ENCODE measurements at regions not wholly inside any gene's neighbourhood (a gene's known extent, or its start where the extent isn't known, plus 50 kb on each side); places are given as distances from the start of the nearest gene placed in this dataset.
A peak's percentile ranks its signal among the peaks of the same experiment; 100 is the strongest.

GRCh38 chr12:115767916-115768315 is 509.6 kb downstream of the MED13L start:
- Histone ChIP-seq H3K79me2 (ENCODE audit: low read length) (no peaks in the 10 kb centered on the region), H3F3A (ENCODE audit: low read length, unreplicated experiment) (no peaks in the 10 kb centered on the region), H3K27me3 (ENCODE audit: low read length) (no peaks in the 10 kb centered on the region), H4K20me1 (ENCODE audit: low read length) (no peaks in the 10 kb centered on the region), H3K9me2 (replicated peaks; ENCODE audit: low read length) (no peaks in the 10 kb centered on the region), H3K9me3 (ENCODE audit: low read length) (no peaks in the 10 kb centered on the region), H3K4me3 (ENCODE audit: low read length) (no peak overlapping the region), H3K36me3 (ENCODE audit: low read depth, low read length) (no peaks in the 10 kb centered on the region), H3K4me2 (ENCODE audit: low read length) (no peak overlapping the region), H3K4me1 (ENCODE audit: insufficient read depth, low read length) (no peaks in the 10 kb centered on the region), H2AFZ (ENCODE audit: low read length) (no peak overlapping the region), H3K9ac (ENCODE audit: low read length) (no peak overlapping the region), H3K27ac (ENCODE audit: low read length) (no peak overlapping the region)
- intact Hi-C loops (cut with micrococcal nuclease): no loop called here
- ChIA-PET POLR2A (ENCODE audit: unreplicated experiment) (no interaction called here), CTCF (no interaction called here)
- BruUV-seq (replicated peaks): no TSS peak
- no peak for TF ChIP-seq EZH2phosphoT487 (IDR thresholded peaks at IDR 0.05; ENCODE audit: borderline replicate concordance, low read length)
- TF ChIP-seq CTCF (conservative IDR thresholded peaks at IDR 0.05; ENCODE audit: low read depth, low read length): no peak
- no peak for TF ChIP-seq EZH2 (IDR thresholded peaks at IDR 0.05; ENCODE audit: low read length, unreplicated experiment)
- no peak for DNase-seq
- ATAC-seq: no peak

- Histone ChIP-seq H3K27me3 (ENCODE audit: low read length) (peaks cover 27% of the 10 kb centered on the region), H4K20me1 (ENCODE audit: low read length) (no peaks in the 10 kb centered on the region), H3K9me2 (replicated peaks; ENCODE audit: low read length) (no peaks in the 10 kb centered on the region), H2AFZ (ENCODE audit: low read length) (no peak overlapping the region), H3K36me3 (ENCODE audit: low read depth, low read length) (no peaks in the 10 kb centered on the region), H3K9ac (ENCODE audit: low read length) (no peak overlapping the region), H3K9me3 (ENCODE audit: low read length) (no peaks in the 10 kb centered on the region), H3F3A (ENCODE audit: low read length, unreplicated experiment) (no peaks in the 10 kb centered on the region), H3K4me3 (ENCODE audit: low read length) (no peak overlapping the region), H3K4me2 (ENCODE audit: low read length) (no peak overlapping the region), H3K4me1 (ENCODE audit: insufficient read depth, low read length) (no peaks in the 10 kb centered on the region), H3K27ac (ENCODE audit: low read length) (no peak overlapping the region), H3K79me2 (ENCODE audit: low read length) (no peaks in the 10 kb centered on the region)
- ChIA-PET POLR2A (ENCODE audit: unreplicated experiment) (no interaction called here), CTCF (interaction anchor here (0.6 to 0.7 kb wide), 2 partner anchors 151 to 1818 kb away, joined by 3 to 10 read pairs; no protein-coding TSS in a partner anchor)
- intact Hi-C loops (cut with micrococcal nuclease): no loop called here
- TF ChIP-seq EZH2 (IDR thresholded peaks at IDR 0.05; ENCODE audit: low read length, unreplicated experiment): no peak
- TF ChIP-seq CTCF (conservative IDR thresholded peaks at IDR 0.05; ENCODE audit: low read depth, low read length): no peak
- no peak for TF ChIP-seq EZH2phosphoT487 (IDR thresholded peaks at IDR 0.05; ENCODE audit: borderline replicate concordance, low read length)
- DNase-seq (peak; percentile 21), ATAC-seq (peak; percentile 66)
- no TSS peak for BruUV-seq (replicated peaks)
Observed at GRCh38 chr12:115763982-115764621, 513.4 kb downstream of the MED13L start.

- Histone ChIP-seq H3K9ac (ENCODE audit: low read length) (no peak overlapping the region), H3K79me2 (ENCODE audit: low read length) (no peaks in the 10 kb centered on the region), H3K9me2 (replicated peaks; ENCODE audit: low read length) (no peaks in the 10 kb centered on the region), H3K36me3 (ENCODE audit: low read depth, low read length) (no peaks in the 10 kb centered on the region), H3K27me3 (ENCODE audit: low read length) (peaks cover 34% of the 10 kb centered on the region), H4K20me1 (ENCODE audit: low read length) (no peaks in the 10 kb centered on the region), H3K9me3 (ENCODE audit: low read length) (no peaks in the 10 kb centered on the region), H3K27ac (ENCODE audit: low read length) (no peak overlapping the region), H3K4me3 (ENCODE audit: low read length) (no peak overlapping the region), H2AFZ (ENCODE audit: low read length) (no peak overlapping the region), H3K4me2 (ENCODE audit: low read length) (no peak overlapping the region), H3F3A (ENCODE audit: low read length, unreplicated experiment) (no peaks in the 10 kb centered on the region), H3K4me1 (ENCODE audit: insufficient read depth, low read length) (no peaks in the 10 kb centered on the region)
- DNase-seq (peak; percentile 49), ATAC-seq (peak; percentile 79)
- POLR2A ChIA-PET (ENCODE audit: unreplicated experiment): interaction anchor here (0.6 kb wide), 1 partner anchor 1253 kb away, joined by 13 read pairs; no protein-coding TSS in a partner anchor
- BruUV-seq (replicated peaks): no TSS peak
- CTCF ChIA-PET: interaction anchor here (0.7 kb wide), 1 partner anchor 152 kb away, joined by 10 read pairs; no protein-coding TSS in a partner anchor
- TF ChIP-seq EZH2 (IDR thresholded peaks at IDR 0.05; ENCODE audit: low read length, unreplicated experiment): no peak
- no peak for TF ChIP-seq CTCF (conservative IDR thresholded peaks at IDR 0.05; ENCODE audit: low read depth, low read length)
- no peak for TF ChIP-seq EZH2phosphoT487 (IDR thresholded peaks at IDR 0.05; ENCODE audit: borderline replicate concordance, low read length)
- intact Hi-C loops (cut with micrococcal nuclease): no loop called here
Observed at GRCh38 chr12:115763376-115763775, 514.1 kb downstream of the MED13L start.
